Keratinocyte (primary cell): ENCODE measurements at regions not wholly inside any gene's neighbourhood (a gene's known extent, or its start where the extent isn't known, plus 50 kb on each side); places are given as distances from the start of the nearest gene placed in this dataset.

Experiments used
- DNase-seq: peaks from one replicate; pipeline ENCODE4 v3.0.0-alpha.2; 2011; ENCODE audit warnings: low read depth, missing footprints, low spot score
- FAIRE-seq: peaks from 2 replicates; lab custom pipeline; 2011; peaks lifted over from hg19 to GRCh38; lab: Jason Lieb, UNC
- H2AFZ ChIP-seq: 2 replicates; pipeline ENCODE4 v1.6.0; 2012; ENCODE audit warnings: low read length, control low read depth, inconsistent platforms; ENCODE audit not compliant: control insufficient read depth
- H3K27ac ChIP-seq: 2 replicates; pipeline ENCODE4 v1.5.1; 2011; ENCODE audit warnings: low read length; ENCODE audit not compliant: control insufficient read depth, insufficient read depth
- H3K27me3 ChIP-seq: 3 replicates; pipeline ENCODE4 v1.6.0; 2011; ENCODE audit warnings: low read length; ENCODE audit not compliant: control insufficient read depth, insufficient read depth; ENCODE audit errors: extremely low read depth
- H3K36me3 ChIP-seq, 2 experiments: 2 replicates in 1 of 2; 3 replicates in 1 of 2; pipeline ENCODE4 v1.5.1; 2011; ENCODE audit warnings: low read length in 2 of 2, mild to moderate bottlenecking in 1 of 2; ENCODE audit not compliant: control insufficient read depth in 2 of 2, insufficient read depth in 2 of 2; ENCODE audit errors: extremely low read depth in 1 of 2
- H3K4me1 ChIP-seq: 3 replicates; pipeline ENCODE4 v1.5.1; 2011; ENCODE audit warnings: low read length; ENCODE audit not compliant: control insufficient read depth, insufficient read depth; ENCODE audit errors: extremely low read depth
- H3K4me2 ChIP-seq: 3 replicates; pipeline ENCODE4 v1.6.0; 2011; ENCODE audit warnings: low read depth, low read length; ENCODE audit not compliant: control insufficient read depth, insufficient read depth; ENCODE audit errors: extremely low read depth
- H3K4me3 ChIP-seq, 3 experiments: fragments of 200-600 bp in 1 of 3; sonication (generic) in 1 of 3; 2 replicates in 2 of 3; 3 replicates in 1 of 3; pipeline ENCODE4 v1.5.1; 2011 to 2016; ENCODE audit warnings: low read length in 3 of 3, mild to moderate bottlenecking in 3 of 3, control low read depth in 2 of 3, inconsistent platforms in 1 of 3, low read depth in 1 of 3, mixed read lengths in 1 of 3, mixed run types in 1 of 3, moderate library complexity in 1 of 3; ENCODE audit not compliant: control insufficient read depth in 2 of 3, insufficient read depth in 2 of 3; ENCODE audit errors: extremely low read depth in 1 of 3
- H3K79me2 ChIP-seq: 2 replicates; pipeline ENCODE4 v1.6.0; 2012; ENCODE audit warnings: low read length; ENCODE audit not compliant: control insufficient read depth, insufficient read depth
- H3K9ac ChIP-seq: 3 replicates; pipeline ENCODE4 v1.6.0; 2011; ENCODE audit warnings: low read length; ENCODE audit not compliant: control insufficient read depth, insufficient read depth; ENCODE audit errors: extremely low read depth
- H3K9me1 ChIP-seq: 3 replicates; pipeline ENCODE4 v1.6.0; 2011; ENCODE audit warnings: low read length; ENCODE audit not compliant: control insufficient read depth, insufficient read depth; ENCODE audit errors: extremely low read depth
- H3K9me3 ChIP-seq: 2 replicates; pipeline ENCODE4 v1.5.1; 2012; ENCODE audit warnings: low read depth, low read length; ENCODE audit not compliant: control insufficient read depth
- H4K20me1 ChIP-seq: 3 replicates; pipeline ENCODE4 v1.6.0; 2011; ENCODE audit warnings: low read length; ENCODE audit not compliant: control insufficient read depth, insufficient read depth; ENCODE audit errors: extremely low read depth
- CTCF ChIP-seq, 3 experiments: IDR thresholded peaks in 1 of 3; conservative IDR thresholded peaks in 1 of 3; optimal IDR thresholded peaks in 1 of 3; 2 replicates in 2 of 3; 3 replicates in 1 of 3; pipeline versions ENCODE3 to v1.5.1; 2011; ENCODE audit warnings: low read length in 3 of 3, mild to moderate bottlenecking in 3 of 3, moderate library complexity in 2 of 3, control low read depth in 1 of 3, inconsistent platforms in 1 of 3; ENCODE audit not compliant: insufficient read depth in 2 of 3; ENCODE audit errors: extremely low read depth in 1 of 3
- EZH2 ChIP-seq: IDR thresholded peaks from one replicate; pipeline ENCODE4 v1.6.1; 2012; ENCODE audit warnings: inconsistent platforms, mild to moderate bottlenecking, low read length, moderate library complexity
- dilution Hi-C: fragments of 300-500 bp; cut with MboI; formaldehyde crosslinking; loops from one replicate; pipeline ENCODE4 v1.7.0; 2020; ENCODE audit warnings: low sequenced_read_pairs; ENCODE audit not compliant: extremely low pct_ligation_motif_present

GRCh38 chr15:45776772-45777171 is 141.9 kb downstream of the SQOR start:
- Histone ChIP-seq H3K9ac (no peak overlapping the region), H4K20me1 (no peaks in the 10 kb centered on the region), H3K36me3 (no peaks in the 10 kb centered on the region), H3K4me2 (no peak overlapping the region), H3K9me3 (no peaks in the 10 kb centered on the region), H3K4me1 (no peaks in the 10 kb centered on the region), H3K27ac (no peak overlapping the region), H3K4me3 (no peak overlapping the region), H2AFZ (no peak overlapping the region), H3K9me1 (no peaks in the 10 kb centered on the region), H3K79me2 (no peaks in the 10 kb centered on the region), H3K27me3 (peaks cover under 1% of the 10 kb centered on the region)
- dilution Hi-C loops = no loop called here
- no peak for TF ChIP-seq CTCF (optimal IDR thresholded peaks at IDR 0.05 in 1 of 3, IDR thresholded peaks at IDR 0.05 in 1 of 3, conservative IDR thresholded peaks at IDR 0.05 in 1 of 3; ENCODE audit: extremely low read depth in 1 of 3, insufficient read depth in 2 of 3, low read length in 3 of 3)
- DNase-seq (no peak), FAIRE-seq (no peak)

GRCh38 chr15:45777781-45778180 is 143.0 kb downstream of the SQOR start:
- Histone ChIP-seq H3K4me2 (no peak overlapping the region), H4K20me1 (no peaks in the 10 kb centered on the region), H3K27ac (no peak overlapping the region), H3K9ac (no peak overlapping the region), H2AFZ (no peak overlapping the region), H3K9me1 (no peaks in the 10 kb centered on the region), H3K27me3 (peaks cover 2% of the 10 kb centered on the region), H3K79me2 (no peaks in the 10 kb centered on the region), H3K36me3 (no peaks in the 10 kb centered on the region), H3K4me3 (no peak overlapping the region), H3K4me1 (no peaks in the 10 kb centered on the region), H3K9me3 (no peaks in the 10 kb centered on the region)
- TF ChIP-seq CTCF (optimal IDR thresholded peaks at IDR 0.05 in 1 of 3, IDR thresholded peaks at IDR 0.05 in 1 of 3, conservative IDR thresholded peaks at IDR 0.05 in 1 of 3; ENCODE audit: extremely low read depth in 1 of 3, insufficient read depth in 2 of 3, low read length in 3 of 3) (no peak), EZH2 (no peak)
- FAIRE-seq (no peak), DNase-seq (no peak)
- dilution Hi-C loops = no loop called here
